PC-9 (cell line): ENCODE measurements at regions not wholly inside any gene's neighbourhood (a gene's known extent, or its start where the extent isn't known, plus 50 kb on each side); places are given as distances from the start of the nearest gene placed in this dataset.

Experiments used
- BruUV-seq: library from RNA; stranded (reverse); fragments of 400-500 nt; replicated peaks from 2 replicates; lab custom pipeline; 2021; lab: Mats Ljungman, UMichigan
- CTCF ChIA-PET: fragments of 300-600 bp; sonication (Branson Sonifier 250); formaldehyde crosslinking; loops from one replicate; lab custom pipeline; 2022; ENCODE audit warnings: antibody characterized with exemption; lab: Charles Lee
- POLR2A ChIA-PET: fragments of 300-600 bp; sonication (Branson Sonifier 250); formaldehyde crosslinking; loops from one replicate; lab custom pipeline; 2022; ENCODE audit warnings: antibody characterized with exemption; ENCODE audit not compliant: unreplicated experiment; lab: Charles Lee
- DNase-seq, 2 experiments: peaks; one replicate each; pipeline versions ENCODE4 v3.0.0 to v3.0.0-alpha.2; 2015 to 2022; ENCODE audit warnings: mixed read lengths in 1 of 2
- H2AFZ ChIP-seq: fragments of 200-600 bp; sonication (generic); 2 replicates; pipeline ENCODE4 v1.8.1; 2017; ENCODE audit warnings: antibody characterized with exemption
- H3F3A ChIP-seq: fragments of 200-600 bp; sonication (generic); 2 replicates; pipeline ENCODE4 v1.8.1; 2017; ENCODE audit warnings: antibody characterized with exemption, mild to moderate bottlenecking, low read depth; ENCODE audit not compliant: insufficient read depth
- H3K27ac ChIP-seq: fragments of 200-600 bp; sonication (generic); 2 replicates; pipeline ENCODE4 v1.6.1; 2016; ENCODE audit warnings: mixed run types
- H3K27me3 ChIP-seq: fragments of 200-600 bp; sonication (generic); 2 replicates; pipeline ENCODE4 v1.6.1; 2016; ENCODE audit warnings: low read depth, mixed run types; ENCODE audit not compliant: insufficient read depth
- H3K36me3 ChIP-seq: fragments of 200-600 bp; sonication (generic); 2 replicates; pipeline ENCODE4 v1.6.1; 2016; ENCODE audit warnings: low read depth, mixed run types
- H3K4me1 ChIP-seq: fragments of 200-600 bp; sonication (generic); replicated peaks from 2 replicates; pipeline ENCODE4 v1.6.1; 2016; ENCODE audit warnings: mixed run types; ENCODE audit not compliant: insufficient read depth
- H3K4me2 ChIP-seq: fragments of 200-600 bp; sonication (generic); 2 replicates; pipeline ENCODE4 v1.6.1; 2017; ENCODE audit warnings: mixed run types
- H3K4me3 ChIP-seq: fragments of 200-600 bp; sonication (generic); 2 replicates; pipeline ENCODE4 v1.6.1; 2016; ENCODE audit warnings: mixed run types
- H3K79me2 ChIP-seq: fragments of 200-600 bp; sonication (generic); 2 replicates; pipeline ENCODE4 v1.6.1; 2017; ENCODE audit warnings: low read depth, mixed run types
- H3K9me2 ChIP-seq: fragments of 200-600 bp; sonication (generic); 2 replicates; pipeline ENCODE4 v1.8.1; 2017; ENCODE audit warnings: mild to moderate bottlenecking; ENCODE audit not compliant: insufficient read depth
- H3K9me3 ChIP-seq: fragments of 200-600 bp; sonication (generic); 2 replicates; pipeline ENCODE4 v1.8.1; 2016; ENCODE audit warnings: low read depth; ENCODE audit not compliant: insufficient read depth
- H4K20me1 ChIP-seq: fragments of 200-600 bp; sonication (generic); 2 replicates; pipeline ENCODE4 v1.8.1; 2017; ENCODE audit not compliant: insufficient read depth
- CTCF ChIP-seq: fragments of 200-600 bp; sonication (generic); conservative IDR thresholded peaks from 2 replicates; pipeline ENCODE4 v1.6.1; 2017; ENCODE audit warnings: mixed run types, antibody characterized with exemption, mild to moderate bottlenecking, moderate library complexity
- EZH2 ChIP-seq: fragments of 200-600 bp; sonication (generic); IDR thresholded peaks from 2 replicates; pipeline ENCODE4 v1.8.0; 2017; ENCODE audit warnings: antibody characterized with exemption, low read depth
- intact Hi-C: fragments of 100-400 bp; cut with micrococcal nuclease; formaldehyde crosslinking; loops from one replicate; pipeline ENCODE4 v1.10.0; 2022; ENCODE audit not compliant: unreplicated experiment

GRCh38 chr5:162529209-162529608 is 461.6 kb downstream of the GABRG2 start:
- H3K9me3 ChIP-seq = no peaks in the 10 kb centered on the region
- TF ChIP-seq CTCF = no peak
- TF ChIP-seq EZH2 = no peak
- DNase-seq = no peak
- CTCF ChIA-PET = no interaction called here
- H3K27ac ChIP-seq = no peak overlapping the region
- no TSS peak for BruUV-seq
- H3K4me3 ChIP-seq = no peak overlapping the region
- no peak overlapping the region for H2AFZ ChIP-seq
- no peaks in the 10 kb centered on the region; the same call in 1 of the 2 replicates for H3K9me2 ChIP-seq
- no peaks in the 10 kb centered on the region for H3K4me1 ChIP-seq
- H4K20me1 ChIP-seq = no peaks in the 10 kb centered on the region
- no peaks in the 10 kb centered on the region for H3K27me3 ChIP-seq
- no peaks in the 10 kb centered on the region for H3K36me3 ChIP-seq
- H3K4me2 ChIP-seq = no peak overlapping the region
- H3K79me2 ChIP-seq = no peaks in the 10 kb centered on the region
- POLR2A ChIA-PET = no interaction called here
- H3F3A ChIP-seq = no peaks in the 10 kb centered on the region
- intact Hi-C loops = no loop called here

- H3K9me3 ChIP-seq = no peaks in the 10 kb centered on the region
- H3K27me3 ChIP-seq = no peaks in the 10 kb centered on the region
- POLR2A ChIA-PET = no interaction called here
- no peak overlapping the region for H3K4me3 ChIP-seq
- DNase-seq = no peak
- TF ChIP-seq CTCF (no peak), EZH2 (no peak)
- H3K4me1 ChIP-seq = no peaks in the 10 kb centered on the region
- H3K9me2 ChIP-seq = no peaks in the 10 kb centered on the region; the same call in 1 of the 2 replicates
- CTCF ChIA-PET = no interaction called here
- H3K27ac ChIP-seq = no peak overlapping the region
- no peak overlapping the region for H3K4me2 ChIP-seq
- H3K79me2 ChIP-seq = no peaks in the 10 kb centered on the region
- no peaks in the 10 kb centered on the region for H3F3A ChIP-seq
- H3K36me3 ChIP-seq = no peaks in the 10 kb centered on the region
- no TSS peak for BruUV-seq
- H2AFZ ChIP-seq = no peak overlapping the region
- intact Hi-C loops = no loop called here
- H4K20me1 ChIP-seq = no peaks in the 10 kb centered on the region
Observed at GRCh38 chr5:162529886-162530285, 462.3 kb downstream of the GABRG2 start.

- no peaks in the 10 kb centered on the region for H3K79me2 ChIP-seq
- POLR2A ChIA-PET = no interaction called here
Observed at GRCh38 chr5:162543437-162543836, 475.9 kb downstream of the GABRG2 start.

GRCh38 chr5:162544905-162545304 is 477.3 kb downstream of the GABRG2 start:
- Histone ChIP-seq H3K36me3 (no peaks in the 10 kb centered on the region), H3K4me1 (no peaks in the 10 kb centered on the region), H3K27ac (no peak overlapping the region), H3K9me2 (no peaks in the 10 kb centered on the region), H3K27me3 (no peaks in the 10 kb centered on the region), H3K4me3 (no peak overlapping the region), H2AFZ (no peak overlapping the region), H3K79me2 (no peaks in the 10 kb centered on the region), H3K9me3 (no peaks in the 10 kb centered on the region), H3F3A (no peaks in the 10 kb centered on the region), H4K20me1 (no peaks in the 10 kb centered on the region), H3K4me2 (no peak overlapping the region)
- intact Hi-C loops = no loop called here
- BruUV-seq = no TSS peak
- CTCF ChIA-PET = no interaction called here
- POLR2A ChIA-PET = no interaction called here
- no peak for TF ChIP-seq EZH2
- TF ChIP-seq CTCF = no peak
- DNase-seq = no peak

More at GRCh38 chr5:162543437-162543836, 475.9 kb downstream of the GABRG2 start:
- Histone ChIP-seq H4K20me1 (no peaks in the 10 kb centered on the region), H3K27ac (no peak overlapping the region), H3K27me3 (no peaks in the 10 kb centered on the region), H3K9me3 (no peaks in the 10 kb centered on the region), H3K36me3 (no peaks in the 10 kb centered on the region), H3K4me3 (no peak overlapping the region), H3F3A (no peaks in the 10 kb centered on the region), H3K4me2 (no peak overlapping the region), H3K4me1 (no peaks in the 10 kb centered on the region), H2AFZ (no peak overlapping the region), H3K9me2 (no peaks in the 10 kb centered on the region)
- BruUV-seq = no TSS peak
- TF ChIP-seq EZH2 = no peak
- DNase-seq = no peak
- CTCF ChIA-PET = no interaction called here
- intact Hi-C loops = no loop called here
